BE2C (cell line): ENCODE measurements at regions not wholly inside any gene's neighbourhood (a gene's known extent, or its start where the extent isn't known, plus 50 kb on each side); places are given as distances from the start of the nearest gene placed in this dataset.

Experiments
- DNase-seq: peaks from one replicate; pipeline ENCODE4 v3.0.0-alpha.2; 2020
- H3K27me3 ChIP-seq: fragments of 250-450 bp; sonication (Bioruptor Pico); 2 replicates; pipeline ENCODE4 v1.5.1; 2020; ENCODE audit warnings: mild to moderate bottlenecking
- H3K36me3 ChIP-seq: fragments of 250-450 bp; sonication (Bioruptor Pico); 2 replicates; pipeline ENCODE4 v1.5.1; 2020; ENCODE audit warnings: mild to moderate bottlenecking
- H3K4me1 ChIP-seq: fragments of 250-450 bp; sonication (Bioruptor Pico); 2 replicates; pipeline ENCODE4 v1.5.1; 2020
- H3K4me3 ChIP-seq: 2 replicates; pipeline ENCODE4 v1.5.1; 2011; ENCODE audit warnings: low read depth, low read length
- H3K9me3 ChIP-seq: fragments of 250-450 bp; sonication (Bioruptor Pico); 2 replicates; pipeline ENCODE4 v1.5.1; 2020
- CTCF ChIP-seq: IDR thresholded peaks from 2 replicates; pipeline ENCODE4 v1.5.1; 2012; ENCODE audit warnings: mild to moderate bottlenecking, low read depth, low read length

- TF ChIP-seq CTCF: no peak
- Histone ChIP-seq H3K36me3 (no peaks in the 10 kb centered on the region), H3K4me1 (no peaks in the 10 kb centered on the region), H3K4me3 (no peak overlapping the region), H3K9me3 (no peaks in the 10 kb centered on the region), H3K27me3 (no peaks in the 10 kb centered on the region)
- no peak for DNase-seq
These were observed 319.9 kb downstream of the TMEM121 start for GRCh38 chr14:105846312-105846711.

- no peaks in the 10 kb centered on the region for H3K27me3 ChIP-seq
- TF ChIP-seq CTCF: no peak
- no peaks in the 10 kb centered on the region for H3K9me3 ChIP-seq
- no peaks in the 10 kb centered on the region for H3K36me3 ChIP-seq
- H3K4me3 ChIP-seq: no peak overlapping the region
- no peak for DNase-seq
- H3K4me1 ChIP-seq: peaks cover 5% of the 10 kb centered on the region
These were observed 321.0 kb downstream of the TMEM121 start for GRCh38 chr14:105847400-105847799.

GRCh38 chr14:105848570-105848969, 322.2 kb downstream of the TMEM121 start:
- Histone ChIP-seq H3K9me3 (no peaks in the 10 kb centered on the region), H3K36me3 (peaks cover 1% of the 10 kb centered on the region; the same call in 1 of the 2 replicates), H3K4me1 (peaks cover 14% of the 10 kb centered on the region)

GRCh38 chr14:105849933-105850626, 323.7 kb downstream of the TMEM121 start:
- no peak for TF ChIP-seq CTCF
- Histone ChIP-seq H3K4me3 (no peak overlapping the region), H3K4me1 (peaks cover 18% of the 10 kb centered on the region), H3K36me3 (peaks cover 4% of the 10 kb centered on the region; the same call in 1 of the 2 replicates), H3K9me3 (no peaks in the 10 kb centered on the region), H3K27me3 (no peaks in the 10 kb centered on the region)
- DNase-seq: no peak

More at GRCh38 chr14:105848570-105848969, 322.2 kb downstream of the TMEM121 start:
- Histone ChIP-seq H3K27me3 (no peaks in the 10 kb centered on the region), H3K4me3 (no peak overlapping the region)
- TF ChIP-seq CTCF: no peak
- DNase-seq: no peak

GRCh38 chr14:105850853-105851581, 324.6 kb downstream of the TMEM121 start:
- TF ChIP-seq CTCF: no peak
- H3K27me3 ChIP-seq: no peaks in the 10 kb centered on the region
- H3K36me3 ChIP-seq: peaks cover 4% of the 10 kb centered on the region; the same call in 1 of the 2 replicates
- H3K4me1 ChIP-seq: peaks cover 18% of the 10 kb centered on the region
- H3K9me3 ChIP-seq: no peaks in the 10 kb centered on the region
- DNase-seq: no peak
- no peak overlapping the region for H3K4me3 ChIP-seq
